Thyroid gland (tissue), 4 donors: ENCODE measurements at regions not wholly inside any gene's neighbourhood (a gene's known extent, or its start where the extent isn't known, plus 50 kb on each side); places are given as distances from the start of the nearest gene placed in this dataset.
"Not testable (repeated sequence)": the region's sequence is repeated elsewhere in the genome, so short reads cannot be mapped to it uniquely, and the experiment has no call there.

Experiments
- DNase-seq, 2 donors: peaks; one replicate each; pipeline ENCODE4 v3.0.0-alpha.2; 2019
- H3K27ac ChIP-seq, 3 donors: fragments of 200-600 bp; sonication (generic); 1 replicate in 2 of 3; 2 replicates in 1 of 3; pipeline ENCODE4 v1.5.1; 2016 to 2019; ENCODE audit warnings: mild to moderate bottlenecking in 1 of 3, moderate library complexity in 1 of 3
- H3K27me3 ChIP-seq: fragments of 200-600 bp; sonication (generic); one replicate; pipeline ENCODE4 v1.5.1; 2019
- H3K36me3 ChIP-seq, 2 donors: fragments of 200-600 bp; sonication (generic); one replicate each; pipeline ENCODE4 v1.5.1; 2016 to 2019
- H3K4me1 ChIP-seq, 2 donors: fragments of 200-600 bp; sonication (generic); one replicate each; pipeline ENCODE4 v1.5.1; 2017 to 2019
- H3K4me3 ChIP-seq, 3 donors: fragments of 200-600 bp; sonication (generic); replicated peaks in 1 of 3; 1 replicate in 2 of 3; 2 replicates in 1 of 3; pipeline ENCODE4 v1.5.1; 2016; ENCODE audit warnings: mild to moderate bottlenecking in 1 of 3
- H3K9me3 ChIP-seq: fragments of 200-600 bp; sonication (generic); one replicate; pipeline ENCODE4 v1.5.1; 2017
- POLR2A ChIP-seq, 2 donors: fragments of 450-650 bp; IDR thresholded peaks; one replicate each; pipeline ENCODE4 v1.6.1; 2017; ENCODE audit warnings: antibody characterized with exemption in 2 of 2, mild to moderate bottlenecking in 2 of 2, moderate library complexity in 1 of 2
- WGBS, 2 donors: methylation state at CpG; one replicate each; pipeline ENCODE4 v1.1.5; 2017; 5-methylcytosine and 5-hydroxymethylcytosine counted together
- intact Hi-C: fragments of 100-400 bp; cut with DNase I; formaldehyde crosslinking; loops from one replicate; pipeline ENCODE4 v1.15.1; 2023
- TF ChIP-seq, protein P1 (sequence below), 6 experiments: fragments of 200-600 bp in 3 of 6; fragments of 450-650 bp in 3 of 6; sonication (generic) in 3 of 6; IDR thresholded peaks; one replicate each; pipeline ENCODE4 v1.5.1; 2016 to 2019; ENCODE audit warnings: antibody characterized with exemption in 6 of 6, mild to moderate bottlenecking in 2 of 6, inconsistent platforms in 1 of 6, moderate library complexity in 1 of 6

DNA sequence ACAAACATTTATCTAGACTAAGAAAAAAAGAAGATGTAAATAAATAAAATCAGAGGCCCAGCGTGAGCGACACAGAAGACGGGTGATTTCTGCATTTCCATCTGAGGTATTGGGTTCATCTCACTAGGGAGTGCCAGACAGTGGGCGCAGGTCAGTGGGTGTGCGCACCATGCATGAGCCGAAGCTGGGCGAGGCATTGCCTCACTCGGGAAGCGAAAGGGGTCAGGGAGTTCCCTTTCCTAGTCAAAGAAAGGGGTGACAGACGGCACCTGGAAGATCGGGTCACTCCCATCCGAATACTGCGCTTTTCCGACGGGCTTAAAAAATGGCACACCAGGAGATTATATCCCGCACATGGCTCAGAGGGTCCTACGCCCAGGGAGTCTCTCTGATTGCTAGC is 79.5 kb upstream of the ABCD2 start:
- intact Hi-C loops, H3K27me3 ChIP-seq, H3K27ac ChIP-seq, H3K9me3 ChIP-seq, DNase-seq, H3K4me3 ChIP-seq, H3K36me3 ChIP-seq, H3K4me1 ChIP-seq: not testable (repeated sequence)
- WGBS, 2 donors, result 95% methylated on average over 17 of the region's 17 CpGs

DNA sequence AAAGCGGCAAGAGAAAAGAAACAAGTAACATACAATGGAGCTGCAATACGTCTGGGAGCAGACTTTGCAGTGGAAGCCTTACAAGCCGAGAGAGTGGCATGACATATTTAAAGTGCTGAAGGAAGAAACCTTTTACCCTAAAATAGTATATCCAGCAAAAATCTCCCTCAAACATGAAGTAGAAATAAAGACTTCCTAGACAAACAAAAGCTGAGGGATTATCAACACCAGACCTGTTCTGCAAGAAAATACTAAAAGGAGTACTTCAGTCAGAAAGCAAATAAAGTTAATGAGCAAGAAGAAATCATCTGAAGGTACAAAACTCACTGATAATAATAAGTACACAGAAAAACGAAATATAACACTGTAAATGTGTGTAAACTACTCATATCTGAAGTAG is 77.5 kb upstream of the ABCD2 start:
- intact Hi-C loops, result no loop called here
- no peak overlapping the region for H3K27ac ChIP-seq
- no peaks in the 10 kb centered on the region for H3K27me3 ChIP-seq
- TF ChIP-seq, protein P1, sequence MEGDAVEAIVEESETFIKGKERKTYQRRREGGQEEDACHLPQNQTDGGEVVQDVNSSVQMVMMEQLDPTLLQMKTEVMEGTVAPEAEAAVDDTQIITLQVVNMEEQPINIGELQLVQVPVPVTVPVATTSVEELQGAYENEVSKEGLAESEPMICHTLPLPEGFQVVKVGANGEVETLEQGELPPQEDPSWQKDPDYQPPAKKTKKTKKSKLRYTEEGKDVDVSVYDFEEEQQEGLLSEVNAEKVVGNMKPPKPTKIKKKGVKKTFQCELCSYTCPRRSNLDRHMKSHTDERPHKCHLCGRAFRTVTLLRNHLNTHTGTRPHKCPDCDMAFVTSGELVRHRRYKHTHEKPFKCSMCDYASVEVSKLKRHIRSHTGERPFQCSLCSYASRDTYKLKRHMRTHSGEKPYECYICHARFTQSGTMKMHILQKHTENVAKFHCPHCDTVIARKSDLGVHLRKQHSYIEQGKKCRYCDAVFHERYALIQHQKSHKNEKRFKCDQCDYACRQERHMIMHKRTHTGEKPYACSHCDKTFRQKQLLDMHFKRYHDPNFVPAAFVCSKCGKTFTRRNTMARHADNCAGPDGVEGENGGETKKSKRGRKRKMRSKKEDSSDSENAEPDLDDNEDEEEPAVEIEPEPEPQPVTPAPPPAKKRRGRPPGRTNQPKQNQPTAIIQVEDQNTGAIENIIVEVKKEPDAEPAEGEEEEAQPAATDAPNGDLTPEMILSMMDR (IDR thresholded peaks at IDR 0.05), result no peak
- TF ChIP-seq POLR2A (IDR thresholded peaks at IDR 0.05), result no peak
- H3K4me1 ChIP-seq, result no peaks in the 10 kb centered on the region
- no peaks in the 10 kb centered on the region for H3K9me3 ChIP-seq
- no peak for DNase-seq
- H3K36me3 ChIP-seq, result no peaks in the 10 kb centered on the region
- 76 to 81% methylated on average over 4 of the region's 4 CpGs for WGBS, 2 donors
- H3K4me3 ChIP-seq, result no peak overlapping the region

DNA sequence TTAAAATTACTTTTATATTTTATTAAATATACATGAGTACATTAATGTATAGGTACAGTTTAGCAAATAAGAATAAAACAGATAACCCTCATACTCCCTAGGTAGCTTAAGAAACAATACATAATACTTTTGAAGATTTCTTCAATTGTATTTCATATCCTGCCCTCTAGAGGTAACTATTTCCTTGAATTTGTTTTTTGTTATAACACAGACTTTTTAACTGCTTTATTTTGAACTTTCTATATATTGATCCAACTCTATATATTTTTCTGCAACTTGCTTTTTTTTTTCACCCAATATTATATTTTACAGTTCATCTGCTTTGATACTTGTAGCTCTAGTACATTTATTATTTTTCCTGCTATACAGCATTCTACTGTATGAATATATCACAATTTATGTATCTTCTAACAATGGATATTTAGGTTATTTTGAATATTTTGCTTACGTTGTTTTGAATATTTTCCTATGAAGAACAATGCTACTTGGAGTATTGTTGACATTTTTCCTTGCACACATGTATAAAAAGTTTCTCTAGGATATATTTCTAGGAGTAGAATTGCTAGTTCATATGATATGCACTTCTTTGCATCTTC is 72.8 kb upstream of the ABCD2 start:
- intact Hi-C loops, result no loop called here
- Histone ChIP-seq H3K27me3 (no peaks in the 10 kb centered on the region), H3K4me1 (no peaks in the 10 kb centered on the region), H3K4me3 (no peak overlapping the region), H3K36me3 (no peaks in the 10 kb centered on the region), H3K27ac (no peak overlapping the region), H3K9me3 (no peaks in the 10 kb centered on the region)
- DNase-seq, result no peak
- TF ChIP-seq, protein P1 (IDR thresholded peaks at IDR 0.05), result peak in 3 of 6 experiments; percentile 14 to 41 (median 30)
- TF ChIP-seq POLR2A (IDR thresholded peaks at IDR 0.05), result no peak
- WGBS, 2 donors, result 66 to 71% methylated on average over 1 of the region's 1 CpG

DNA sequence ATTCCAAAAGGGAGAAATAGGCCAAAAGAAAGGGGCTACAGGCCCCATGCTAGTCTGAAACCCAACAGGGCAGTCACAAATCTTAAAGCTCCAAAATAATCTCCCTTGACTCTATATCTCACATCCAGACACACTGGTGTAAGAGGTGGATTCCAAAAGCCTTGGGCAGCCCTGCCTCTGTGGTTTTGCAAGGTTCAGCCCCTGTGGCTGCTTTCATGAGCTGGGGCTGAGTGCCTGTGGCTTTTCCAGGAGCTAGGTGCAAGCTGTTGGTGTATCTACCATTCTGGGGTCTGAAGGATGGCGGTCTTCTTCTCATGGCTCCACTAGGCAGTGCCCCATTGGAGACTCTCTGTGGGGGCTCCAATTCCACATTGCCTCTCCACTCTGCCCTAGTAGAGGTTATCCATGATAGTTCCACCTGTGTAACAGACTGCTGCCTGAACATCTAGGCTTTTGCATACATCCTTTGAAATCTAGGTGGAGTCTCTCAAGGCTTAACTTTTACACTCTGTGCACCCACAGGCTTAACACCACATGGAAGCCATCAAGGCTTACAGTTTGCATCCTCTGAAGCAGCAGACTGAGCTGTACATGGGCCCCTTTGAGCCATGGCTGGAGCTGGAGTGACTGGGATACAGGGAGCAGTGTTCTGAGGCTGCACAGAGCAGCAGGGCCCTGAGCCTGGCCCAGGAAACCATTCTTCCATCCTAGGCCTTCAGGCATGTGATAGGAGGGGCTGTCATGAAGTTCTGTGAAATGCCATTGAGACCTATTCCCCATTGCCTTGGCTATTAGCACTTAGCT is 66.5 kb upstream of the ABCD2 start:
- intact Hi-C loops, result no loop called here
- Histone ChIP-seq H3K36me3 (no peaks in the 10 kb centered on the region), H3K27ac (no peak overlapping the region), H3K9me3 (no peaks in the 10 kb centered on the region), H3K4me1 (no peaks in the 10 kb centered on the region), H3K27me3 (no peaks in the 10 kb centered on the region), H3K4me3 (no peak overlapping the region)
- DNase-seq, result no peak
- WGBS, 2 donors, result 64 to 88% methylated on average over 1 of the region's 1 CpG
- TF ChIP-seq, protein P1 (IDR thresholded peaks at IDR 0.05), result no peak
- TF ChIP-seq POLR2A (IDR thresholded peaks at IDR 0.05), result no peak

DNA sequence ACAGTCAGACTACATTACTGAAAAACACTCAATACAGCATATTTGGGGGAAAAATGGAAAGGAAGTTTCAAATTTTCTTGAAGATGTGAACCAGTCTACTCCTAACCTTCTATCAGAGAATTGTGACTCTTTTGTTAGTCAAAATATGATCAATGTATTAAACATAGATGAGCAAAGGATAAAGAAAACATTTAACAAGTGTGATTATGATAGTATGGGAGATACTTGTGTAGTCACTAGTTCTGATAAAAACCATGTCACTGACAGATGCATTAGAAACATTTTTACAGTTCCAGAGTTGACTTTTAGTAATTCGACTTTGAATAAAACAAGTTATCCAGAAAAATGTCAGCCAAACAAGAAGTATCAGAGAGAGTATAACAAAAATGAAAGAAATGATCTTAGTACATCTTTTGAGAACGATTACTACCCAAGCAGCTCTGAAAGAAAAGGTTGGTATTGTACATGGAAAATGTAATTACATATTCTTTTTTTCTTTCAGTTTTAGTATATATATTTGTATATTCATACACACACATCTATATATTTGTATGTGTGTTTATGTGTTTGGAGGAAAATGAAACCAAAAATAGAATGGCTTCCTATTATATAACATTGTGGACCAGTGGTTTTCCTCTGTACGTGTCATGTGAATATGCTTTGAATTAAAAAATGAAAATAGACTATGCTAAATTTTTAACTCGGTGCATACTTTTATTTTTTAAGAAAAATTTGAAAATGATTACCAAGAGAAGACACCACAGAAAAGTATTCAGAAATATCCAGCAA is 63.3 kb upstream of the ABCD2 start:
- Histone ChIP-seq H3K9me3 (no peaks in the 10 kb centered on the region), H3K4me1 (no peaks in the 10 kb centered on the region), H3K27me3 (no peaks in the 10 kb centered on the region), H3K27ac (no peak overlapping the region), H3K36me3 (no peaks in the 10 kb centered on the region), H3K4me3 (no peak overlapping the region)
- DNase-seq, result no peak
- intact Hi-C loops, result no loop called here
- TF ChIP-seq, protein P1 (IDR thresholded peaks at IDR 0.05), result no peak
- TF ChIP-seq POLR2A (IDR thresholded peaks at IDR 0.05), result no peak
- WGBS, 2 donors, result 76 to 79% methylated on average over 4 of the region's 4 CpGs
